KMS-11 (cell line): ENCODE measurements at regions not wholly inside any gene's neighbourhood (a gene's known extent, or its start where the extent isn't known, plus 50 kb on each side); places are given as distances from the start of the nearest gene placed in this dataset.

ENCODE experiments used
- H2AFZ ChIP-seq: fragments of 200-600 bp; sonication (generic); 2 replicates; pipeline ENCODE4 v1.6.1; 2016; ENCODE audit warnings: antibody characterized with exemption, mixed run types, low read depth
- H3K27ac ChIP-seq: fragments of 200-600 bp; sonication (generic); 2 replicates; pipeline ENCODE4 v1.6.1; 2016; ENCODE audit warnings: mild to moderate bottlenecking, mixed run types
- H3K27me3 ChIP-seq: fragments of 200-600 bp; sonication (generic); 2 replicates; pipeline ENCODE4 v1.6.1; 2017; ENCODE audit warnings: mild to moderate bottlenecking, low read depth, mixed run types, moderate library complexity; ENCODE audit not compliant: insufficient read depth
- H3K36me3 ChIP-seq: fragments of 200-600 bp; sonication (generic); 2 replicates; pipeline ENCODE4 v1.6.1; 2017; ENCODE audit warnings: mild to moderate bottlenecking, mixed run types; ENCODE audit not compliant: insufficient read depth
- H3K4me1 ChIP-seq: fragments of 200-600 bp; sonication (generic); 2 replicates; pipeline ENCODE4 v1.6.1; 2016; ENCODE audit warnings: mild to moderate bottlenecking, low read depth, mixed run types; ENCODE audit not compliant: poor library complexity, severe bottlenecking
- H3K4me2 ChIP-seq: fragments of 200-600 bp; sonication (generic); 2 replicates; pipeline ENCODE4 v1.7.0; 2016; ENCODE audit warnings: mild to moderate bottlenecking, mixed run types
- H3K4me3 ChIP-seq: fragments of 200-600 bp; sonication (generic); IDR thresholded peaks from 2 replicates; pipeline ENCODE4 v1.6.1; 2017; ENCODE audit warnings: low read depth, low read length, mixed read lengths; ENCODE audit not compliant: insufficient read depth
- H3K79me2 ChIP-seq: fragments of 200-600 bp; sonication (generic); 2 replicates; pipeline ENCODE4 v1.6.1; 2016; ENCODE audit warnings: low read depth, mixed run types; ENCODE audit not compliant: insufficient read depth
- H3K9ac ChIP-seq: fragments of 200-600 bp; sonication (generic); 2 replicates; pipeline ENCODE4 v1.6.1; 2016; ENCODE audit warnings: mild to moderate bottlenecking, mixed run types
- H4K20me1 ChIP-seq: fragments of 200-600 bp; sonication (generic); 2 replicates; pipeline ENCODE4 v1.6.1; 2016; ENCODE audit warnings: mild to moderate bottlenecking, mixed run types; ENCODE audit not compliant: insufficient read depth
- CTCF ChIP-seq: fragments of 200-600 bp; sonication (generic); conservative IDR thresholded peaks from 2 replicates; pipeline ENCODE4 v1.6.1; 2017; ENCODE audit warnings: low read depth, mild to moderate bottlenecking, antibody characterized with exemption, low read length, moderate library complexity, mixed read lengths

- no peak overlapping the region for H3K4me3 ChIP-seq
- no peak overlapping the region for H3K27ac ChIP-seq
- no peak overlapping the region for H2AFZ ChIP-seq
- TF ChIP-seq CTCF = no peak
- H4K20me1 ChIP-seq = no peaks in the 10 kb centered on the region
- H3K4me1 ChIP-seq = peaks cover under 1% of the 10 kb centered on the region
- H3K4me2 ChIP-seq = no peak overlapping the region
- no peaks in the 10 kb centered on the region for H3K79me2 ChIP-seq
- H3K9ac ChIP-seq = no peak overlapping the region
- no peaks in the 10 kb centered on the region for H3K36me3 ChIP-seq
- H3K27me3 ChIP-seq = no peaks in the 10 kb centered on the region
Observed at GRCh38 chr5:93336330-93337110, 244.5 kb downstream of the NR2F1-AS1 start.

GRCh38 chr5:93331863-93332262 lies 249.2 kb downstream of the NR2F1-AS1 start:
- no peaks in the 10 kb centered on the region for H3K27me3 ChIP-seq
- no peaks in the 10 kb centered on the region for H3K36me3 ChIP-seq
- no peak for TF ChIP-seq CTCF

GRCh38 chr5:93331241-93331640 lies 249.8 kb downstream of the NR2F1-AS1 start:
- Histone ChIP-seq H3K4me3 (no peak overlapping the region), H3K27me3 (no peaks in the 10 kb centered on the region), H3K9ac (no peak overlapping the region), H3K79me2 (no peaks in the 10 kb centered on the region), H2AFZ (no peak overlapping the region), H3K4me2 (no peak overlapping the region), H4K20me1 (no peaks in the 10 kb centered on the region), H3K4me1 (no peaks in the 10 kb centered on the region), H3K36me3 (no peaks in the 10 kb centered on the region), H3K27ac (no peak overlapping the region)
- no peak for TF ChIP-seq CTCF

More at GRCh38 chr5:93331863-93332262, 249.2 kb downstream of the NR2F1-AS1 start:
- H3K4me2 ChIP-seq = no peak overlapping the region
- H2AFZ ChIP-seq = no peak overlapping the region
- no peaks in the 10 kb centered on the region for H3K4me1 ChIP-seq
- no peak overlapping the region for H3K4me3 ChIP-seq
- H3K9ac ChIP-seq = no peak overlapping the region
- H4K20me1 ChIP-seq = no peaks in the 10 kb centered on the region
- no peaks in the 10 kb centered on the region for H3K79me2 ChIP-seq
- no peak overlapping the region for H3K27ac ChIP-seq

GRCh38 chr5:93330506-93330905 lies 250.5 kb downstream of the NR2F1-AS1 start:
- Histone ChIP-seq H3K9ac (no peak overlapping the region), H3K4me3 (no peak overlapping the region), H3K27ac (no peak overlapping the region), H3K4me1 (no peaks in the 10 kb centered on the region), H3K4me2 (no peak overlapping the region), H4K20me1 (no peaks in the 10 kb centered on the region), H3K36me3 (no peaks in the 10 kb centered on the region), H3K27me3 (no peaks in the 10 kb centered on the region), H3K79me2 (no peaks in the 10 kb centered on the region), H2AFZ (no peak overlapping the region)
- TF ChIP-seq CTCF = no peak
